ENCODE measurements at regions not wholly inside any gene's neighbourhood (a gene's known extent, or its start where the extent isn't known, plus 50 kb on each side); places are given as distances from the start of the nearest gene placed in this dataset.

DNA sequence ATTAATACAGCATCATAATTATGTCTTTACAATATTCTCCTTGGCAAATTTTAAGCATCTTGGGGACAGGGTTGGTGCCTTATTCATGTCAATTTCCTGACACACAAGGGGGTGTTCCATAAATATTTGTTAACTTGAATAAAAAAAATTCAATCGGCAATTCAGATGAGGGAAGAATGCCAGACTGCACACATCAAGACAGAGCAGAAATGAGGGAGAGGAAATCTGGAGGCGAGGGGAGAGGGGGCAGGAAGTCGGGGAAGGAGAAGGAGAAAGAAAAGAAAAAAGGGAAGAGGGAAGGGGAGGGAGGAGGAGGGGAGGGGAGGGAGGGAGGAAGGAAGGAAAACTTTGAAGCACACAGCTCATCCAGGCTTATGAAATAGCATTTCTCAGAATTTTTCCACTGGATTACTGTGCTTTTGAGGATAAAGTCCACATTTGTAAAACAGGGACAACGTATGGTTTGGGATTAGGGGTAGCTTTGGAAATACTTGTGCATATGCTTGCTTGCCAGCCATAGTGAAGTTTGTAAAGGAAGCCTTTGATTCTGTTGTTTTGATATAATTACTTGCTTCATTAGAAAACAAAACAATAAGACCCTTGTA, 362.1 kb downstream of the SAMD5 start:
- DNase-seq = no peak

DNA sequence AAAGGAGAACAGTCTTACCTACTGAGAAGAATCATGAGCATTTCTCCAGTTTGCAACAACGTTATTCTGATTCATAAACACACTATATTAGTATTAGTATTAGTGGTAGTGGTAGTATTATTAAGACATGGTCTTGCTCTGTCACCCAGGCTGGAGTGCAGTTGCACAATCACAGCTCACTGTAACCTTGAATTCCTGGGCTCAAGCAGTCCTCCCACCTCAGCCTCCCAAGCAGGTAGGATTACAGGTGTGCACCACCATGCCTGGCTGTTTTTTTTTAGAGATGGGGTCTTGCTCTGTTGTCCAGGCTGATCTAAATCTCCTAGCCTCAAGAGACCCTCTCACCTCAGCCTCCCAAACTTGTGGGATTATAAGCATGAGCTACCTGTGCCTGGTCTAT, 363.5 kb downstream of the SAMD5 start:
- no peak for DNase-seq

DNA sequence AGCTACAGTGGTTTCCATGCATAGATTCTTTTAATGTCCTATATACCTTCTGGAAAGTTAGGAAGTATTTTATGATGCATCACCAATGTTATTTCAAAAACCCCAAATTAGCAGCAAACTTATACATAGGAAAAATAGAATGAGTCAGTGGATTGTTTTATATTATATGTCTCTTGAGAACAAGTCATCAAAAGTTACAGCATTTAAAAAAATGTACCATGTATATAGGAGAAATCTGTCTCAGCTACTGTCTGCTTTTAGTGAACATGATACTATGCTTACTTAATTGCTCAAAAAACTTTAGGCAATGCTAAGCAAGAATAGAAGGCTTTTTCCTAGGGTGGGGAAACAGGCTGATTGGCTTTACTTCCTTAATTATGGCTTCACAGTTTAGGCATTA, 365.3 kb downstream of the SAMD5 start:
- DNase-seq = no peak

DNA sequence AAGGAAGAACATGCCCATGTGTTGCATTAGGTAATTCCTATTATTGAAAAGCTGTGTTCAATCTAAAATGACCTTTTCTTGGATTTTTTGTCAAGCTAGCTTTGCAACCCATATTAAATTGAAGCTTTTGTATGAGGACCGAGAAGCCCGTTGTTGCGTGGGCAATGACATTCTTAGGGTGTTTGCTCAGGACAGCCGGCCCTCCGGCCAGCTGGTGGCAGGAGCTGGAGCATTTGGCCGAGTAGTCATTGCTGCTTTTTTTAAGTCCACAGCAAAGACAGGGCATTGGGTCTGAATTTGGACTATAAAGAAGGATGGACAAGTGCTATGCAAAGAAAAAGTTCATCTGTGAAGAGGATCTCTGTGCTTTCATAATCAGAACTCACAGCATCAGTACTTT, 365.8 kb downstream of the SAMD5 start:
- no peak for DNase-seq

DNA sequence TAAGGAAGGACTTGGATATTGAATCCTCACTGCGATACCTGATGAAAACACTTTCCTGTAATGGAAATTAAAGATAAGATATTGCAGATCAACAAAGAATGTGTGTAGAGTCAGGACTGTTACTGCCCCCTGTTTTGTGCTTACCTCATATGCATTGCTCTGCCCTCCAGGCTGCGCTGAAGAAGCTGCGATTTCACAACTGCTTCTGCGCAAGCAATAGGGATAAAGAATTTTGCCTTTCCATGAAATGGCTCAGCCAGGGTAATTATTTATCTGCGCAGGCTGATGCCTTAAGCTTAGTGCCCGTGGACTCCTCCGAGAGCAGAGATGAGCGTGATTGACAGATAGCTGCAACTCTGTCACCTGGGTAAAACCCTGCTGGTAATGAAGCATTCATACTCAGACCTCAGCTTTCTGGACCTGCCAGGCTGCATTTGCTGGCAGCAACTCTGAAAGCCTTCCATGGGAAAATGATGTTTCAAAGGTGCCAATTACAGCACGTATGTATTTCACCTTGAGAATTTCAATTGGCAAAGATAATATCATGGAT, 370.6 kb downstream of the SAMD5 start:
- no peak for DNase-seq

DNA sequence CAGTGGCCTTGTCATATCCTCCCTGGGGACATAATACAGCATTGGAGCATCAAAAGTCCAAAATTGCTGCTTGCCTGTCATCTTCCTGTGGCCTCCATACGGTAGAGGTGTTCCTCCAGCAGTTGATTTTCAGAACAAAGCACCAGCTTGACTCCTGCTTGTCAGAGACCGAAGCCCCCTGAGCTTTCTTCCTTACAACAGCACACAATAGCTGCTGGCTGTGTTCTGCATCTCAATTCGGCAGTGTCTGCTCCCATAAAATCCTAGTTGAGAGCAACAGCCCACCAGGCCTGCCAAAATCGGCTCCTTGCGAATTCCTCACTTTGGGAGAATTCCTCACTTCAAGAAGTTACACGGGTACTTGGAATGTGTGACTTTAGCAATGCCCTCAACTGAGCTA, 372.9 kb downstream of the SAMD5 start:
- no peak for DNase-seq

DNA sequence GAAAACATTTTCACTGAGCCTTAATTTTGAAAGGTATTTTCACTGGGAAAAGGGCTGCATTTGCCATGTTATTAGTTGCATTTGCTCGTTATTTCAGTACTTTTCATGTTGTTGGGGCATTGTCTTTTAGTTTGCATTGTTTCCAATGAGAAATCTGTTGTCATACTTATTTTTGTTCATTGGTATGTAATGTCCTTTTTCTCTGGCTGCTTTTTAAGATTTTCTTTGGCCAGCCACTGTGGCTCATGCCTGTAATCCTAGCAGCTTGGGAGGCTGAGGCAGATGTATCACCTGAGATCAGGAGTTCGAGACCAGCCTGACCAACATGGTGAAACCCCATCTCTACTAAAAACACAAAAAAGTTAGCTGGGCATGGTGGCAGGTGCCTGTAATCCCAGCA, 379.9 kb downstream of the SAMD5 start:
- no peak for DNase-seq

DNA sequence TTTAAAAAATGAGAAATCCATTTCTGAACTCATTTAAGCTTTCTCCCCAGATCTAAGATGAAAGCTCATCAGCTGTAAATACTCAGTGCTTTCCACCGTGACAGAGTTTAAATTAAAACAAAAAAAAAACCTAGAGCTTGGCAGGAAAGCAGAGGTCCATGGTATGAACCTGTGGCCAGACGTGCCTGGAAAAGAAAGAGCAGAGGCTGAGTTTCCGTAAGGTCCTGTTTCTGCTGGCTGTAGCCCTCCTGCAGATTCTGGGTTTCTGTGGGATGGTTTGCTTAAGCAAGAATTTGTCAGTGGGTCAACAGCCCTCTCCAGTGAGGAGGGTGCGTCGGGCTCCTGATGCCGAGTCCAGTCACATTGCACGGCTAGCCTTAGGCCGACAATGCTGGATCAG, 383.2 kb downstream of the SAMD5 start:
- DNase-seq = no peak

DNA sequence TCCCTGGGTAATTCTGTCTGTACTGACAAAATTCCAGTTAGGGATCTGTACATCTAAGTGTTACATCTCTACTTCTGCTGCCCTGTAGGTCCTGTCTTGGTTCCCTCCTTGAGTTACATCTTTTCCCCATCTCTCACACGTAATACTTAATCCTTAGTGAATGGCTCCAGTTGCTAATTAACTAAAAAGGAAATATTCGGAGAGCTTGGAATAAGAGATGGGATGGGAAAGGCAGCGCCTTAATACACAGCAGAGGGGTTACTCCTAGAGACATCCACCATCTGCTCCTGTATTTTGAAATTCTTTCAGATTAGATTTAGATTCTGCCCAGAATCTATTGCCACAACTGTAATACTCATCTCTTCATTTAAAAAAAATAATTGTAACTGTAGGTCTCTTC, 384.0 kb downstream of the SAMD5 start:
- DNase-seq = no peak

DNA sequence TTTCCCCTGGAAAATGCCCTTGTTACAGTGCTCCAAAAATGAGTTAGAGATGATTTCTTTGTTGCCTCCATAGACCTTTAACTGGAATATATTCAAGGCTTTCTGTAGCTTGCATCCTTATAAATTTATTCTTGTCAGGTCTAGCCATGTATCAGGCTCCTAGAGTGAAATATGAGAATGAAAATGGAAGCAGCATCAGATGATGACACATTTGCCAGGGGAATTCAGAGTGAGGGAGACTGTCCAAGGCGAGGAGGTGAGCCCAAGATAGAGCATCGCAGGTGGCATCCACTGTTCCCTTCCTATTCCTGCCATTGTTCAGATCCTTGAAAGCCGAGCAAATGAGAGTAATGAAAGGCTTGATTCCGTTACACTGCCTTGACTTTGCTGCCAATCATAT, 386.8 kb downstream of the SAMD5 start:
- no peak for DNase-seq

DNA sequence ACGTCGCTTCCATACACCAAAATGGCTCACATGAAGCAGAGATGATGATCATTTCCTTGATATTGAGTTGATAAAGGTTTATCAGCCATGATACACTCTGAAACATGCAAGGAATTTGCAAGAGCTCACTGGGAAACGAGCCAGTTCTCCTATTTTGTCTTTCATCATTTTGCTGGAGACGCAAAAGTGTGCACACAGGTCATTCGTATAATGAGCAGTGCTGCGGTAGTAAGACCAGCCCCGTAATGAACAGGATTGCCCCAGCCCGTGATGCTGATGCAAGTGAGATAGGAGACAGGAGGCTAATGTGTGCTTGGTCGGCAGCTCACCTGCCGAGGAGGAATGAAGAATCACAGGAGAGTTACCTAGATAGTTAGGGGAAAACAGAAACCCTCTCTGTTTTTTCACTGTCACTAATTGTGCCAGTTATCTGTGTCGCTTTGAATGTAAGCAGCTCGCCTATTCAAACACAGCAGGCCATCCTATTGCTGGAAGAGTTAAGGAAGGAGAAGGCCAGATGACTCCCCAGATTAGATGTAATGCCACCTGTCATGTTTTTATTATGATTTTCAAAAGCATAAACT, 391.8 kb downstream of the SAMD5 start:
- no peak for DNase-seq

DNA sequence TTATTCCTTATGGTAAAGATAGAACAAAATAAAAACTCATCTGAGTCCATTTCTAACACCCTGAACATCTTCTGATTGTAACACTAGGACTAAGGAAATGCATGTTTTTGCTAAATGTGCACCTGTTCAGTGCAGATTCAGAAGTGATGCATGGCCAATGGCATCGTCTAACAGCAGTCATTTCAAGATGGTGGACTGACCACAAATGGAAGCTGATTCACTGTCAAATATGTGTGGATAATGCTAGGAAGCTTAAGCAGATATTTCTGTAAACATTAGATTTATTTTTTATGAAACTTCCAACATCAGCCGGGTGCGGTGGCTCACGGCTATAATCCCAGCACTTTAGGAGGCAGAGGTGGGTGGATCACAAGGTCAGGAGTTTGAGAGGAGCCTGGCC, 394.8 kb downstream of the SAMD5 start:
- no peak for DNase-seq

DNA sequence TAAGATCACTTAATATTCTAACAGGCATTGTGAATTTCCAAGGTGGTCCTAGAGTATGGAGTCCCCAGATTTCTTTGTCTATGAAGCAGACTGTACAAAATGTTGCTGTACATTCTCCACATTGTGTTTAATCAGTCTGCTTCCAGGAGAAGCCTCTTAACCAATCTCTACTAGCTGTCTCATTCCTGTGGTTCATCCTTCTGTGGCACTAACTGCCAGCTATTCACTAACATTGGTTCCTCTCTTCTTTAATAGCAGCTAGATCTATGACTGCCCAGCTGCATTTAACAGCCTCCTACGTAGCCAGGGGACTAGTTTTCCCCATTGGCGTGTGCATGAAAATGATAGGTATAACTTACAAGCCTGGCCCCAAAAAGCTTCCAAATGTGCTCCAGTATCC, 395.4 kb downstream of the SAMD5 start:
- no peak for DNase-seq

DNA sequence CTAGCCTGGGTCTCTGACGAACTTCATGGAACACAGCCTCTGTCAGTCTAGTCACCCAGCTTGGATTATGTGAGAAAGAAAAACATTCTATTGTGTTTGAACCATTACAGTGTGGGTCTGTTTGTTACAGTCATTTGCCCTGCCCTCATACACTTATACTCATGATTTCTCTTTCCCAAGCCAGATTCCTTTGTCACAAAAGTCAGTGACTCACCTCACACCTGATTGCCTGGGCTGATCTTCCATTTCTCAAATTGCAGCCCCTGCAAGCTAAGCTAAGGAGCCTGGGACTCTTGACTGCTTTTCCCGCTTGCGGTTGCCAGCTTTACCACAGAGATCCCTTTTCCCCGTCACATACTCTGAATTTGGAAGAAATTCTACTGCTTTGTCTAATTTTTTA, 395.9 kb downstream of the SAMD5 start:
- no peak for DNase-seq

DNA sequence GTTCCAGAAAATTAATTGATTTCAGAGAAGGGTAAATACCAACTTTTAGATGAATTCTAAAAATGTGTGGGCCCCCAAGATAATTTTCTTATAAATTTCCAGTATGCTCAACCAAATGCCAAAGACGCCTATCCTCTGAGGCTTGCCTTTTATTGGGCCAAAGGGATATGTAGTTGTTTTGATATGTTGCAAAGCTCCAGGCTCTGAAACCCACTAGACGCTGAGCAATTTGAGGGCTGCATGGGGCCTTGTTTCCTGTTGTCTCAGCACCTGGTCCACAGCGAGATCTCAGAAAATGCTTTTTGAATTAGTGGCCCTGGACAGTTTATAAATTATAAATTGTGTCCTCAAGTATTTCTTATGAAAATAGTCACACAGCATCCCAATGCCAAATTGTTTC, 397.2 kb downstream of the SAMD5 start:
- no peak for DNase-seq

DNA sequence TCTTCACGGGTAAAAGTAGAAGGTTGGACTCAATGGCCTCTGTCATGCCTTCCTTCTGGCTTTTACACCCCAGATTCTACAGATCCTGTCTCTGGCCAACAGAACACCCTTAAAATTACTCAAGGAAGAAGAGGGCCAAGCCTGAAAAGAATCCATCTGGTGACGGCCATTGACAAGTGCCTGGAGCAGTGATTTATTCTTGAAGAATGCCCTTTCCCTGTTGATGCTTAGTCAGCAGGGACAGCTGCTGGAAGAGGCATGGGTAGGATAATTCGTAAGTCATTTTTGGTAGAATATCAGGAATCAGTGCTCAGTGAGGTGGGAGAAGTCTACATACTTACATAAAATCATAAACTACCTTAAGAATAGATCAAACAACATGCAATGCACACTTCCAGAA, 397.9 kb downstream of the SAMD5 start:
- no peak for DNase-seq

DNA sequence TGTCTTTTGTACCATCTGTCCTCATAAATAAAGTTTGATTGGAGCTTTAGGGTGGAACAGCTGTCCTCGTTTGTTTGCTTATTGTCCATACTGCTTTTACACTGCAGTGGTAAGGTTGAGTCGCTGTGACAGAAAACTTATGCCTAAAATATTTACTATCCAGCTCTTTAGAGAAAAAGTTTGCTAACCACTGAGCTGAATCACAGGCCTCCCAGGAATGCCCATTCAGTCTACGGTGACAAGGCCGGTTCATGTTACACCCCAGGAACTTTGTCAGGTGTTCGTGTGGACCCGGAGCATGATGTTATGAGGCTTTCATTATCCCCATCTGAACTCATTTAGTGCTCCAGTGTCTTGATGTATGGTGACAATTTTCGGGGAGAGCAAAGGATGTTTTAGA, 401.1 kb downstream of the SAMD5 start:
- no peak for DNase-seq

DNA sequence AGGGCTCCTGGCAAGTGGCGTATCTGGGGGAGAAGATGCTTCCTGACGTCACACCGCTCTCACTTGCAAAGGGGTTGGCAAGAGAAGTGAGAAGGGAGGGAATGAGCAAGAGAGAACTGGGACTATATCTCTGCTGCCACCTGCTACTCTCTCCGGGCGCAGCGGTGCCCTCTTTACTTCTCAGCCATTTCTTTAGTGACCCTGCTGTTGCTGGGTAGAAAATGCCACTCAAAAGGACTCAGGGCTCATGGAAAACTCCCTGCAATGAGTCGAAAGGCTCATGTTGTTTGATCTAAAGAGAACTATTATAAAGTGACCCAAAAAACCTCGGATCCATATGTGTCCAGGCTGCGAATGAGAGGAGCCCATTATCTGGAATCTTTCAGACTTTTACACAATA, 401.8 kb downstream of the SAMD5 start:
- DNase-seq = no peak

DNA sequence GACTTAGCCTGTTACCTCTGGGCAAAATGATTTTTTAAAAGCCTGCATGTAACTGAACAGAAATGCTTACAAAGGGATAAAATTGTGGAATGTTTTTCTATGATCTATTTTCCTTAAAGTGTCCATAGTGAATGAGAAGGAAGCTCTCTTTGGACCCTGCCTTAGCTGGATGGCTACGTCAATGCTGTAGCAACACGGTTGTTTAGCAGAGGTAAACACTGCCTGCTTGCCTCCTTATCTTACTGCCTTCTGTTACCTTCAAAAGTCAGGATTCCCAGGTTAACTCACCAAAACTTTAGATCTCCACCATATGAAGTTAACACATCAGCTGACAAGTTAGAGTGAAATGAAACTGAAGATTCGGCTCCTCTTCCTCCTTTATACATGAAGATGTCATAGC, 402.6 kb downstream of the SAMD5 start:
- no peak for DNase-seq

DNA sequence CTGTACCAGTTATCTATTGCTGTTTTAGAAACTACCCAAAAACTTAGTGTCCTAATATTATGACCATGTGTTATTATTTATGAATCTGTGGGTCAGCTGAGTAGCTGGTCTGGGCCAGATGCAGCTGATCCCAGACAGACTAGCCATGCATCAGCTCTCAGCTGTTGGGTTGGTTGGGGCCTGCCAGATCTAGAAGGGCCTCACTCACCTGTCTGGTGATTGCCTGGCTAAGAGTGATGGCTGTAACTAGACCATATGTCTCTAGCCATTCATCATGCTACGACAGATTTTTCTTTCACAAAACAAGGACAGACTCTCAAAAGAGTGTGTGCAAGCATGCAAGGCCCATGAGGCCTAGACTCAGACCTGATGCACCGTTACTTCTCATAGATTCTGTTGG, 403.2 kb downstream of the SAMD5 start:
- no peak for DNase-seq

DNA sequence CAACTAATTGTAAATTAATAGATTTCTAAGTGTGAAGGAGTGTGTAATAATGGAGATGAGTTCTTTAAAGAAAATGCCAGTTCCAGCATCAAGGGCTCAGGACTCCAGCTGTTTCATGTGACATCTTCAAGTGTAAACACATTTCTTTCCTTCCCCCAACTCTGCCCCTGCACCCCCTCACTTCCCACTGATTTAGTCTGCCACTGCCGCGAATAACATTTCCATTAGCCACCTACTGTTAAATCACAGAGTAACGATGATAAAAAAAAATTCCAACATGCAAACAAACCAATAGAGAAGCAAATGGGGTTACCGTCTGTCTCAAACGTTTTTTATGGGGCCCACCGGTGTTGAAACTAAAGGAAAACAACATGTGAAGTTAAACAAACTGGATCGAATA, 414.3 kb downstream of the SAMD5 start:
- DNase-seq = no peak

DNA sequence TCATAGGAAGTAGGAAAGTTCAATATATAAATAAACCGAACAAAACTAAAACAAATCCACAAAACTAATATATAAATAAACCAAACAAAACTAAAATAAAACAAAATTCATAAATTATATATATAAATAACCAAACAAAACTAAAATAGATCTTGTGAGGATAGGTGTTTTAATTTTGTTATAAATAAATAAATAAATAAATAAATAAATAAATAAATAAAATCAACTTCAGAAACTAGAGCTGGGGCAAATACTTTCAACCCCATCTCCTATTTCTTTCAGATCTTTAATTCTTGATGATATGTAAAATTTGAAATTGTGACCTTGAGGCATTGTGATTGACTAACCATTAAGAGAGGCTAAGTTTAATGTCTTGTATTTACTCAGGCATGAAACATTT, 416.1 kb downstream of the SAMD5 start:
- DNase-seq = no peak

DNA sequence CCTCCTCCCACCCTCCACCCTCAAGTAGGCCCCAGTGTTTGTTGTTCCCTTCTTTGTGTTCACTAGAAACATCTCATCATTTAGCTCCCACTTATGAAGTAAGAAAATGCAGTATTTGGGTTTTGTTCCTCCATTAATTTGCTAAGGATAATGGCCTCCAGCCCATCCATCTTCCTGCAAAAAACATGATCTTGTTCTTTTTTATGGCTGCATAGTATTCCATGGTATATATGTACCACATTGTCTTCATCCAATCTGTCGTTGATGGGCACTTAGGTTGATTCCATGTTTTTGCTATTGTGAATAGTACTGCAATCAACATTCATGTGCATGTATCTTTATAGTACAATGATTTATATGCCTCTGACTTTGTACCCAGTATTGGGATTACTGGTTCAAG, 416.8 kb upstream of the SASH1 start:
- no peak for DNase-seq

DNA sequence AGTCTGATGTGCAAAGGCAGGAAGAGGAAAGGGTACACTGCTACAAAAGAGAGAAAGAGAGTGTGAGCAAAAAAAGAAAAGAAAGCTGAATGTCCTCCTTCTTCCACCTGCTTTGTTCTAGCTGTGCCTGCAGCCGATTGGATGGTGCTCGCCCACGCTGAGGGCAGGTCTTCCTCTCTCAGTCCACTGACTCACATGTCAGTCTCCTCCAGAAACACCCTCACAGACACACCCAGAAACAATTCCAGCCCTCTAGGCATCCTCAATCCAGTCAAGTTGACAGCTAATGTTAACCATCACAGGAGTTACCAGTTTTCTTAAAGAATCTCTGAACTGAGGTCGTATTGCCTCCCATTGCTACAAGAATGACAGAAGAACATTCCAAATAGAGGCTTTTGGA, 411.9 kb upstream of the SASH1 start:
- DNase-seq = no peak

DNA sequence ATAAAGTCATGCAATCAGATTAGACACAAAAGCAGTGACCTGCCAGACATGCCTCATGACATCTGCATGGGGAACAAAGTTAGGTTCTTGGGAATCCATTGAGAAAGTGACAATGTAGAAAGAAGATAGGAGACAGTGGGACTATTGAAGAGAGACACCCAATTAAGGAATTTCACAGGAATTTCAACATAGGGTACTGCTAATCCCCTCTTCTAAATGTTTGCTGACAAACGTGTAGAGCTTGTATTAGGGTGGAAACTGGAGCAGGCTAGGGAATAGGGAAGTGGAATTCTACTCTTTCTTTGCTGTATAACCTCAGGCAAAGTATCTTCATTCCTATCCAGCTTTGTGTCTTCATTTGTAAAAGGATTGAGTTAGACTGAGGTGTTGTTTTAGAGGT, 409.4 kb upstream of the SASH1 start:
- DNase-seq = no peak

Measured in hematopoietic multipotent progenitor cell treated with erythropoietin and hydrocortisone succinate and interleukin-3 and kit ligand, for 6 days (in vitro differentiated cells).